C4-2B (cell line): ENCODE measurements at regions not wholly inside any gene's neighbourhood (a gene's known extent, or its start where the extent isn't known, plus 50 kb on each side); places are given as distances from the start of the nearest gene placed in this dataset.

Experiments
- ZFX ChIP-seq: fragments of 450-650 bp; IDR thresholded peaks from 2 replicates; pipeline ENCODE4 v1.6.1; 2017
- TF ChIP-seq, protein P1 (sequence below): fragments of 450-650 bp; conservative IDR thresholded peaks from 2 replicates; pipeline ENCODE4 v1.5.1; 2017; ENCODE audit warnings: mild to moderate bottlenecking

DNA sequence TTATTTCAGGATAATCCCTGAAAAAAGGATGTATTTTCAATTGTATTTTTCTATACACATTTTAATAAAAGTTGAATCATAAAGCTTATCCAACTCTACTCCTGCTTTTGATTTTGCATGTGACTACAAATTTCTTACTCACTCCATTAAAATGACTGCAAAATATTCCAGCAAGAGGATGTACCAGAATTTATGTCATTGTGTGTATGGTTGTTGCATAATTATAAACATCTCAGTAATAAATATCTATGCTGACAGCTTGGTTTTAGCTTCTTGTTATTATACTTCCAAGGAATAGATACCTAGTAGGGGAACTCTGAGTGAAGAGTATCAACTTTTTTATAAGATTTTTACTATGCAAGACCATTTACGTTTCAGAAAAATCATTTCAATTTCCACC is 463.2 kb upstream of the RUNX1 start:
- TF ChIP-seq, protein P1, sequence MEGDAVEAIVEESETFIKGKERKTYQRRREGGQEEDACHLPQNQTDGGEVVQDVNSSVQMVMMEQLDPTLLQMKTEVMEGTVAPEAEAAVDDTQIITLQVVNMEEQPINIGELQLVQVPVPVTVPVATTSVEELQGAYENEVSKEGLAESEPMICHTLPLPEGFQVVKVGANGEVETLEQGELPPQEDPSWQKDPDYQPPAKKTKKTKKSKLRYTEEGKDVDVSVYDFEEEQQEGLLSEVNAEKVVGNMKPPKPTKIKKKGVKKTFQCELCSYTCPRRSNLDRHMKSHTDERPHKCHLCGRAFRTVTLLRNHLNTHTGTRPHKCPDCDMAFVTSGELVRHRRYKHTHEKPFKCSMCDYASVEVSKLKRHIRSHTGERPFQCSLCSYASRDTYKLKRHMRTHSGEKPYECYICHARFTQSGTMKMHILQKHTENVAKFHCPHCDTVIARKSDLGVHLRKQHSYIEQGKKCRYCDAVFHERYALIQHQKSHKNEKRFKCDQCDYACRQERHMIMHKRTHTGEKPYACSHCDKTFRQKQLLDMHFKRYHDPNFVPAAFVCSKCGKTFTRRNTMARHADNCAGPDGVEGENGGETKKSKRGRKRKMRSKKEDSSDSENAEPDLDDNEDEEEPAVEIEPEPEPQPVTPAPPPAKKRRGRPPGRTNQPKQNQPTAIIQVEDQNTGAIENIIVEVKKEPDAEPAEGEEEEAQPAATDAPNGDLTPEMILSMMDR = no peak
- TF ChIP-seq ZFX = no peak
